Hepatocyte (in vitro differentiated cells): ENCODE measurements at regions not wholly inside any gene's neighbourhood (a gene's known extent, or its start where the extent isn't known, plus 50 kb on each side); places are given as distances from the start of the nearest gene placed in this dataset.

Source experiments
- DNase-seq: peaks from one replicate; pipeline ENCODE4 v3.0.0-alpha.2; 2016; ENCODE audit warnings: low spot score
- H2AFZ ChIP-seq: fragments of 200-600 bp; sonication (generic); 2 replicates; pipeline ENCODE4 v1.6.0; 2016; ENCODE audit warnings: antibody characterized with exemption, mild to moderate bottlenecking
- H3K27ac ChIP-seq: fragments of 200-600 bp; sonication (generic); 2 replicates; pipeline ENCODE4 v1.5.1; 2016; ENCODE audit warnings: mild to moderate bottlenecking
- H3K27me3 ChIP-seq: fragments of 200-600 bp; sonication (generic); 2 replicates; pipeline ENCODE4 v1.6.1; 2016
- H3K36me3 ChIP-seq: fragments of 200-600 bp; sonication (generic); replicated peaks from 2 replicates; pipeline ENCODE4 v1.5.1; 2016; ENCODE audit warnings: low read depth; ENCODE audit not compliant: insufficient read depth
- H3K4me1 ChIP-seq: fragments of 200-600 bp; sonication (generic); 2 replicates; pipeline ENCODE4 v1.5.1; 2016; ENCODE audit warnings: mild to moderate bottlenecking, moderate library complexity; ENCODE audit not compliant: insufficient read depth
- H3K4me2 ChIP-seq: fragments of 200-600 bp; sonication (generic); 2 replicates; pipeline ENCODE4 v1.6.0; 2016
- H3K4me3 ChIP-seq: fragments of 200-600 bp; sonication (generic); 2 replicates; pipeline ENCODE4 v1.5.1; 2016; ENCODE audit warnings: mild to moderate bottlenecking
- H3K79me2 ChIP-seq: fragments of 200-600 bp; sonication (generic); 2 replicates; pipeline ENCODE4 v1.6.0; 2017; ENCODE audit warnings: mild to moderate bottlenecking
- H3K9me2 ChIP-seq: fragments of 200-600 bp; sonication (generic); replicated peaks from 2 replicates; pipeline ENCODE4 v1.6.0; 2017; ENCODE audit warnings: mild to moderate bottlenecking; ENCODE audit not compliant: insufficient read depth
- H3K9me3 ChIP-seq: fragments of 200-600 bp; sonication (generic); 2 replicates; pipeline ENCODE4 v1.5.1; 2016; ENCODE audit warnings: low read depth, mild to moderate bottlenecking
- H4K20me1 ChIP-seq: fragments of 200-600 bp; sonication (generic); 2 replicates; pipeline ENCODE4 v1.6.0; 2016; ENCODE audit warnings: mild to moderate bottlenecking; ENCODE audit not compliant: insufficient read depth, poor library complexity, severe bottlenecking
- EZH2 ChIP-seq: fragments of 200-600 bp; sonication (generic); IDR thresholded peaks from 2 replicates; pipeline ENCODE4 v1.6.1; 2016; ENCODE audit warnings: antibody characterized with exemption, mild to moderate bottlenecking, borderline replicate concordance
- EZH2phosphoT487 ChIP-seq: fragments of 200-600 bp; sonication (generic); IDR thresholded peaks from one replicate; pipeline ENCODE4 v1.6.1; 2018; ENCODE audit warnings: antibody characterized with exemption, mild to moderate bottlenecking, low read depth, moderate library complexity; ENCODE audit not compliant: unreplicated experiment, severe bottlenecking
- WGBS: methylation state at CpG from one replicate; pipeline ENCODE4 v1.1.6; 2016; ENCODE audit warnings: low lambda C conversion rate; ENCODE audit errors: missing lambda C conversion rate; 5-methylcytosine and 5-hydroxymethylcytosine counted together
- TF ChIP-seq, protein P1 (sequence below): fragments of 200-600 bp; sonication (generic); IDR thresholded peaks from 2 replicates; pipeline ENCODE4 v1.5.1; 2016; ENCODE audit warnings: antibody characterized with exemption, mild to moderate bottlenecking; ENCODE audit not compliant: poor library complexity

DNA sequence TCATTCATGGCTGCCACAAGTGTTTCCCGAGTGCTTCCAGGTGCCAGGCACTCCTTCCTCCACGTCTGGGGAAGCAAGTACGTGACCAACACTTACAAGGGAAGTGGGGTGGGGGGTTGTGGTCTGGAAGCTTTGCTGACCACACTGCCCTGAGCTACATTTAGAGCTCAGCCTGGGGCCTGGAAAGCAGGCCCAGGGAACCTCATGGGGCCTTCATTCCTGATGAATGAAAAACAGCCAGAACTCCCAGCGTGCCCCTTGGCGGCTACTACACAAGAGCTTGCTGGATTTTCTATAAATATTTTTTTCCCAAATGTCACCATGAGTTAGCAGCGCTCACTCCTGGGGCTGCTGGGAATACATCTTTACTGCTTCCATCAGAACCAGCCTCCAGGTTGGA, 73.3 kb downstream of the ABCC12 start:
- Histone ChIP-seq H3K27ac (no peak overlapping the region), H3K4me3 (no peak overlapping the region), H3K27me3 (no peaks in the 10 kb centered on the region), H2AFZ (no peak overlapping the region), H3K4me1 (no peaks in the 10 kb centered on the region), H3K9me3 (no peaks in the 10 kb centered on the region), H3K4me2 (no peak overlapping the region), H3K79me2 (no peaks in the 10 kb centered on the region), H3K36me3 (no peaks in the 10 kb centered on the region), H3K9me2 (no peaks in the 10 kb centered on the region), H4K20me1 (no peaks in the 10 kb centered on the region)
- TF ChIP-seq EZH2 (no peak), EZH2phosphoT487 (no peak)
- TF ChIP-seq, protein P1, sequence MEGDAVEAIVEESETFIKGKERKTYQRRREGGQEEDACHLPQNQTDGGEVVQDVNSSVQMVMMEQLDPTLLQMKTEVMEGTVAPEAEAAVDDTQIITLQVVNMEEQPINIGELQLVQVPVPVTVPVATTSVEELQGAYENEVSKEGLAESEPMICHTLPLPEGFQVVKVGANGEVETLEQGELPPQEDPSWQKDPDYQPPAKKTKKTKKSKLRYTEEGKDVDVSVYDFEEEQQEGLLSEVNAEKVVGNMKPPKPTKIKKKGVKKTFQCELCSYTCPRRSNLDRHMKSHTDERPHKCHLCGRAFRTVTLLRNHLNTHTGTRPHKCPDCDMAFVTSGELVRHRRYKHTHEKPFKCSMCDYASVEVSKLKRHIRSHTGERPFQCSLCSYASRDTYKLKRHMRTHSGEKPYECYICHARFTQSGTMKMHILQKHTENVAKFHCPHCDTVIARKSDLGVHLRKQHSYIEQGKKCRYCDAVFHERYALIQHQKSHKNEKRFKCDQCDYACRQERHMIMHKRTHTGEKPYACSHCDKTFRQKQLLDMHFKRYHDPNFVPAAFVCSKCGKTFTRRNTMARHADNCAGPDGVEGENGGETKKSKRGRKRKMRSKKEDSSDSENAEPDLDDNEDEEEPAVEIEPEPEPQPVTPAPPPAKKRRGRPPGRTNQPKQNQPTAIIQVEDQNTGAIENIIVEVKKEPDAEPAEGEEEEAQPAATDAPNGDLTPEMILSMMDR = no peak
- WGBS = 84% methylated on average over 6 of the region's 6 CpGs
- DNase-seq = no peak

DNA sequence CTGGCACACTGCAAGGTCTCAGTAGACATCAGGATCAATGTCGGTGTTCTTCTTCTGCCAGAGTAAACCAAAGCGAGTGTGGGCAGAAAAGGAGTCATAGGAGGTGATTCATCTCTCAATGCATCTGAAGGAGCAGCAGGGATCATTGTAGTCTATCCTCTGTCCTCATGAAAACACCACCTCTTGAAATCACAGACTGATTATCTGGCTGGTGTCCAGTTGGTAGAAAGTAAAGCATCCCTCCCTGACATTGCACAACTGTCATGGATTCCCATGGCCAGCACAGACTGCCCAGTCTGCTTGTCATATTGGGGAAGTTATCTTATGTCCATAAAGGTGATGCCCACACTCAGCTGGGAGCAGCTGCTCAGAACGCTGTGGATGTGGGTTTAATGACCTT, 74.1 kb downstream of the ABCC12 start:
- no peaks in the 10 kb centered on the region for H3K36me3 ChIP-seq
- no peaks in the 10 kb centered on the region for H4K20me1 ChIP-seq
- TF ChIP-seq, protein P1 = no peak
- no peak for TF ChIP-seq EZH2phosphoT487
- no peak for TF ChIP-seq EZH2
- H3K4me1 ChIP-seq = peaks cover 3% of the 10 kb centered on the region
- no peak overlapping the region for H3K4me2 ChIP-seq
- H3K4me3 ChIP-seq = no peak overlapping the region
- no peaks in the 10 kb centered on the region for H3K9me2 ChIP-seq
- H3K27me3 ChIP-seq = no peaks in the 10 kb centered on the region
- no peak overlapping the region for H2AFZ ChIP-seq
- no peak overlapping the region for H3K27ac ChIP-seq
- no peak for DNase-seq
- no peaks in the 10 kb centered on the region for H3K9me3 ChIP-seq
- H3K79me2 ChIP-seq = no peaks in the 10 kb centered on the region
- WGBS = 80% methylated on average over 3 of the region's 3 CpGs

DNA sequence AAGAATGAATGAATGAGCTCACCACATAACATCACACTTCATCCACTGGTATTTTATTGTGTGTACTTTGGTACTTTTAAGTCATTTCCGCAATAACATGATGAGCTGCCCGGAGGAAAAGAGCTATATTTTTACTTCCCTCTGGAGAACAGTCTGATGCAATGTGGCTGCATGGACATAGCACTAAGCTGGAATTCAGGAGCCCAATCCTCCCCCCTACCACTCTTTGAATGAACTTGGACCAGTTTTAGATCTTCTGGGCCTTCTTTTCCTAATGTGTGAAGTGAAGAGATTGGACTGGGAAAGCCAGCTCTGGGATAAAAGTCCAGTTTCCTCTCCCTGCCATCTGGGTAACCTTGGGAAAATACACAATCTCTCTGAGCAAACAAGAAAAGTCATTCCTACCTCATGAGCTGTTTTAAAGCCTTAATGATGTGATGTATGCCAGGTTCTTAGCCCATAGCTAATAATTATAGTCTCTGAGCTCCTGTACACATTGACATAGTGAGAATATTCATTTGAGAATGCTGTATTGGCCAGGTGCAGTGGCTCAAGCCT, 79.3 kb downstream of the ABCC12 start:
- Histone ChIP-seq H3K4me3 (no peak overlapping the region), H3K9me3 (no peaks in the 10 kb centered on the region), H3K27me3 (no peaks in the 10 kb centered on the region), H3K4me1 (peaks cover 8% of the 10 kb centered on the region), H3K9me2 (no peaks in the 10 kb centered on the region), H3K4me2 (no peak overlapping the region), H2AFZ (no peak overlapping the region), H4K20me1 (no peaks in the 10 kb centered on the region), H3K27ac (peak overlapping the region; percentile 80), H3K79me2 (no peaks in the 10 kb centered on the region), H3K36me3 (no peaks in the 10 kb centered on the region)
- 74% methylated on average over 2 of the region's 2 CpGs for WGBS
- TF ChIP-seq, protein P1 = no peak
- no peak for TF ChIP-seq EZH2phosphoT487
- no peak for TF ChIP-seq EZH2
- DNase-seq = peak; percentile 56
